Spleen (tissue), 11 donors: ENCODE measurements at regions not wholly inside any gene's neighbourhood (a gene's known extent, or its start where the extent isn't known, plus 50 kb on each side); places are given as distances from the start of the nearest gene placed in this dataset.

Source experiments
- DNase-seq: peaks from one replicate; pipeline ENCODE4 v3.0.0-alpha.2; 2020
- H3K27ac ChIP-seq, 8 donors: fragments of 200-600 bp; sonication (generic) in 7 of 8; 1 replicate in 4 of 8; 2 replicates in 4 of 8; pipeline versions ENCODE4 v1.5.0 to v1.8.0; 2016 to 2021; ENCODE audit warnings: inconsistent platforms in 4 of 8, mild to moderate bottlenecking in 4 of 8, moderate library complexity in 1 of 8
- H3K27me3 ChIP-seq, 7 donors: fragments of 200-600 bp; sonication (generic) in 6 of 7; replicated peaks in 1 of 7; 1 replicate in 4 of 7; 2 replicates in 3 of 7; pipeline versions ENCODE4 v1.5.0 to v1.8.0; 2016 to 2021; ENCODE audit warnings: inconsistent platforms in 3 of 7, mild to moderate bottlenecking in 1 of 7
- H3K36me3 ChIP-seq, 6 donors: fragments of 200-600 bp; sonication (generic) in 5 of 6; 1 replicate in 4 of 6; 2 replicates in 2 of 6; pipeline versions ENCODE4 v1.5.0 to v1.8.0; 2016 to 2021; ENCODE audit warnings: inconsistent platforms in 2 of 6
- H3K4me1 ChIP-seq, 6 donors: fragments of 200-600 bp; sonication (generic) in 5 of 6; 1 replicate in 3 of 6; 2 replicates in 3 of 6; pipeline versions ENCODE4 v1.5.0 to v1.8.0; 2016 to 2021; ENCODE audit warnings: inconsistent platforms in 3 of 6
- H3K4me3 ChIP-seq, 8 donors: fragments of 200-600 bp; sonication (generic) in 7 of 8; 1 replicate in 4 of 8; 2 replicates in 4 of 8; pipeline versions ENCODE4 v1.5.0 to v1.8.0; 2016 to 2021; ENCODE audit warnings: inconsistent platforms in 4 of 8, mild to moderate bottlenecking in 4 of 8, moderate library complexity in 2 of 8
- H3K9me3 ChIP-seq, 8 donors: fragments of 200-600 bp; sonication (generic) in 7 of 8; 1 replicate in 4 of 8; 2 replicates in 4 of 8; pipeline versions ENCODE4 v1.5.0 to v1.8.0; 2016 to 2021; ENCODE audit warnings: inconsistent platforms in 4 of 8
- POLR2A ChIP-seq, 3 donors: fragments of 450-650 bp; IDR thresholded peaks; one replicate each; pipeline ENCODE4 v1.5.1; 2017; ENCODE audit warnings: antibody characterized with exemption in 3 of 3, mild to moderate bottlenecking in 1 of 3
- POLR2AphosphoS5 ChIP-seq, 3 donors: sonication (generic); formaldehyde crosslinking; IDR thresholded peaks; one replicate each; pipeline ENCODE4 v1.5.1; 2017; ENCODE audit warnings: antibody characterized with exemption in 3 of 3
- WGBS, 5 donors: extraction: QIAGEN DNeasy Blood & Tissue Kit in 3 of 5; methylation state at CpG; one replicate each; pipeline versions ENCODE4 v1.1.5 to v1.1.7; 2013 to 2018; 5-methylcytosine and 5-hydroxymethylcytosine counted together
- intact Hi-C: fragments of 100-400 bp; cut with DNase I; formaldehyde crosslinking; loops from one replicate; pipeline ENCODE4 v1.15.0; 2023; ENCODE audit warnings: low total_unique reads
- TF ChIP-seq, protein P1 (sequence below), 11 experiments: fragments of 200-600 bp in 7 of 11; fragments of 450-650 bp in 4 of 11; sonication (generic) in 4 of 11; IDR thresholded peaks in 8 of 11; conservative IDR thresholded peaks in 3 of 11; 1 replicate in 7 of 11; 2 replicates in 4 of 11; pipeline versions ENCODE4 v1.4.0 to v1.8.0; 2016 to 2021; ENCODE audit warnings: antibody characterized with exemption in 11 of 11, inconsistent platforms in 4 of 11, mild to moderate bottlenecking in 1 of 11
- donor health status: healthy with polysubstance abuse.
- donor health status: DM: no; HTN: no; CAD: no; lungs with moderate emphysema.
- donor health status: DM: no; HTN: no; CAD: no.
- donor health status: Bipolar disorder and iron deficiency.
- donor health status: healthy.
- donor health status: DM: no; HTN: no; CAD: no.
- donor health status: DM: yes; HTN: yes; CAD: no.

DNA sequence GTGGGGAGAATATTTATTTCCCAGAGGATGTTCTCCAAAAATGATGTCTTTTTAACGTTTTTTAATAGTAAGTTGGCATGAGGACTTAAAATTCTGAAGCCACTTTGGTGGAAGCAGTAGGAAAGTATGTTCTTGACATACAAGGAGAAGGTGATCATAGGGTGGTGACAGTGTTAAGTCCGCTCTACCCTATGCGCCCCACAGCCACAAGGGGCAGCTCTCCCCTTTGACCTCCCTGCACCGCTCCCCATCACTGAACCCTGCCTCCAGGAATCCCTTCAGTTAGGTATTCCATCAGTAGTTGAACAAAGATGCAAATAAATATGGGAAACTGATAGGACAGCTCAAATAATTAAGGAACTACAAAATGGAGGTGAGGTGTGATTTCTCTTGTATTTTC lies 111.4 kb downstream of the PLEKHG1 start:
- no peaks in the 10 kb centered on the region for H3K9me3 ChIP-seq
- intact Hi-C loops, result no loop called here
- peaks cover 17 to 78% (median 51%) of the 10 kb centered on the region in 6 donors for H3K4me1 ChIP-seq
- no peaks in the 10 kb centered on the region for H3K27me3 ChIP-seq
- no peak for DNase-seq
- WGBS, 5 donors, result 84 to 96% (median 90%) methylated on average over 4 of the region's 4 CpGs
- H3K4me3 ChIP-seq, result no peak overlapping the region
- no peak overlapping the region for H3K27ac ChIP-seq
- TF ChIP-seq POLR2A (IDR thresholded peaks at IDR 0.05) (no peak), POLR2AphosphoS5 (IDR thresholded peaks at IDR 0.05) (no peak)
- TF ChIP-seq, protein P1, sequence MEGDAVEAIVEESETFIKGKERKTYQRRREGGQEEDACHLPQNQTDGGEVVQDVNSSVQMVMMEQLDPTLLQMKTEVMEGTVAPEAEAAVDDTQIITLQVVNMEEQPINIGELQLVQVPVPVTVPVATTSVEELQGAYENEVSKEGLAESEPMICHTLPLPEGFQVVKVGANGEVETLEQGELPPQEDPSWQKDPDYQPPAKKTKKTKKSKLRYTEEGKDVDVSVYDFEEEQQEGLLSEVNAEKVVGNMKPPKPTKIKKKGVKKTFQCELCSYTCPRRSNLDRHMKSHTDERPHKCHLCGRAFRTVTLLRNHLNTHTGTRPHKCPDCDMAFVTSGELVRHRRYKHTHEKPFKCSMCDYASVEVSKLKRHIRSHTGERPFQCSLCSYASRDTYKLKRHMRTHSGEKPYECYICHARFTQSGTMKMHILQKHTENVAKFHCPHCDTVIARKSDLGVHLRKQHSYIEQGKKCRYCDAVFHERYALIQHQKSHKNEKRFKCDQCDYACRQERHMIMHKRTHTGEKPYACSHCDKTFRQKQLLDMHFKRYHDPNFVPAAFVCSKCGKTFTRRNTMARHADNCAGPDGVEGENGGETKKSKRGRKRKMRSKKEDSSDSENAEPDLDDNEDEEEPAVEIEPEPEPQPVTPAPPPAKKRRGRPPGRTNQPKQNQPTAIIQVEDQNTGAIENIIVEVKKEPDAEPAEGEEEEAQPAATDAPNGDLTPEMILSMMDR (IDR thresholded peaks at IDR 0.05 in 8 of 11, conservative IDR thresholded peaks at IDR 0.05 in 3 of 11), result no peak
- peaks cover 0 to 15% (median 2%) of the 10 kb centered on the region in 6 donors for H3K36me3 ChIP-seq

DNA sequence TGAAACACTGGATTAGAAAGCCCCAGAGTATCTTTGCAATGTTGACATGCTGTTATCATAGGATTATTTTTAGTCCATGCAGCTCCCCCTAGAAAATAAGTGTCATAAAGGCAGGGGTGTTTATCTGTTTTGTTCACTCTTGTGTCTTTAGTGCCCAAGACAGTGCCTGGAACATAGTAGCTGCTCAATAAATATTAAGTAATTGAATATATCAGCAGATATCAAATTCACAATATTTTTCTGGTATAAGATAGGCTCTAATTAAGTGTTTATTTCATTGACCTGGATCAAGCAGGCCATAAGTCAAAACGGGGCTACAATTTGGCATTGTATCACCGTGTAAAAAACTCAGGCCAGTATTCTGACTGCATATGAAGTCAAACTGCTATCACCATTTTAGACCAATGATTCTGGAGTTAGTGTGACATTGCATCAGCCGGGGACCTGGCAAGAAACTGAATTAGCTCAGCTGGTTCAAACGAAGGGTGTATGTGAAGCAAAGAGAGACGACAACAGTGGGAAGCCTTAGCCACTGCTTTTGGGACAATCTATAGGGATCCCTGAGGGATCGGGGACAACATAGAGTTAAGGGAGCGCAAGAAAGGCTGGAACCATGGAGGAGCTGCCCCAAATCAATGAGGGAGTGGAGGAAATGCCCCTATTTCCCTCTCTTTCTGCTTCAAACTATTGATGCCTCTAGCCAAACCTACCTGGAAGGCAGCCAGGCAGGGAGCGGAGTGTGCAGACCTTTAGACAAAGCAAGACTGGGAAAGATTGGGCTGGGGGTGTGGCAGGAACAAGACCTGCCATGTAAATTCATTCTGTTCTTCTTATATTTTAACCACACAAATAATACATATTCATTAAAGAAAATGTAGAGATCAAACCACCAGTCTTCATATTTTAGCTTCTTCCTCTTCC lies 112.2 kb downstream of the PLEKHG1 start:
- no peak for DNase-seq
- intact Hi-C loops, result no loop called here
- Histone ChIP-seq H3K9me3 (no peaks in the 10 kb centered on the region), H3K27me3 (no peaks in the 10 kb centered on the region), H3K4me3 (no peak overlapping the region), H3K36me3 (peaks cover 0 to 15% (median 2%) of the 10 kb centered on the region in 6 donors), H3K4me1 (peaks cover 10 to 82% (median 53%) of the 10 kb centered on the region in 6 donors), H3K27ac (peak overlapping the region in 1 of 8 donors; percentile 2)
- TF ChIP-seq POLR2AphosphoS5 (IDR thresholded peaks at IDR 0.05), result no peak
- 83 to 93% (median 84%) methylated on average over 8 of the region's 8 CpGs for WGBS, 5 donors

DNA sequence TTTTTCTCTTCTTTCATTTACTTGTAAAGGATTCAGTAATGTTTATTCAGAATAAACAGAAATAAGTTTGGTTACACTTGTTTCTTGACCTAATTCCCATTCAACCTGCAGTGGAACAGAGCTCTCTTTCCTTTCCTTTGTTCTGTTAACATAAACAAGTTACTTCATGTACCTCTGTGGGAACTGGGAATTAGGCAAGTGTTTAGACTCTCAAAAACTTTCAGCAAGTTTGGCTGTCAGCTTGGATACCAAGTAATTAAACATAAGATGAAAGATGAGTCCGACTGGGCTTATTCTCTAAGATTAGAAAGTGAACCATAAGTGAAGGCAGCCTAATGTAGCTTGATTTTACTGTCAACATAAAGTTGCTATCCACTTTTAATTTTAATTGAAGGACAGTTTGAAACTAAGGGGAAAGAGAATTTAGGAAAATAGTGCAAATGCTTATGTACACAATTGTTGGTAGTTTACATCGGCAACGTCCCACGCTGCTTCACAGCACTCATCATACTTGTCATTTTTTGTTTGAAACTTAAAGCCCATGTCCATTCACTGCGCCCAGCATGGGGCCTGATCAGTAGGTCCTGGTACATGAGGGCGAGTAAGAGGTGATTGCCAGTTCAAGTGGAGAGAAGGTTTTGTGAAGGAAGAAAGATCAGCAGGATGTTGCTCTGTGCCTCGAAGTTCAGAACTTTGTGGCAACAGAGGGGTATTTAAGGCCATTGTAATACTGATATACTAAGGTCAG lies 113.0 kb downstream of the PLEKHG1 start:
- intact Hi-C loops, result no loop called here
- no peak for DNase-seq
- Histone ChIP-seq H3K4me1 (peaks cover 10 to 74% (median 52%) of the 10 kb centered on the region in 6 donors), H3K4me3 (no peak overlapping the region), H3K9me3 (no peaks in the 10 kb centered on the region), H3K36me3 (peaks cover 0 to 15% (median 2%) of the 10 kb centered on the region in 6 donors), H3K27me3 (no peaks in the 10 kb centered on the region), H3K27ac (peak overlapping the region in 1 of 8 donors; percentile 4)
- TF ChIP-seq POLR2AphosphoS5 (IDR thresholded peaks at IDR 0.05) (no peak), POLR2A (IDR thresholded peaks at IDR 0.05) (no peak)
- TF ChIP-seq, protein P1 (IDR thresholded peaks at IDR 0.05 in 8 of 11, conservative IDR thresholded peaks at IDR 0.05 in 3 of 11), result no peak
- WGBS, 5 donors, result 78 to 85% (median 85%) methylated on average over 7 of the region's 7 CpGs

DNA sequence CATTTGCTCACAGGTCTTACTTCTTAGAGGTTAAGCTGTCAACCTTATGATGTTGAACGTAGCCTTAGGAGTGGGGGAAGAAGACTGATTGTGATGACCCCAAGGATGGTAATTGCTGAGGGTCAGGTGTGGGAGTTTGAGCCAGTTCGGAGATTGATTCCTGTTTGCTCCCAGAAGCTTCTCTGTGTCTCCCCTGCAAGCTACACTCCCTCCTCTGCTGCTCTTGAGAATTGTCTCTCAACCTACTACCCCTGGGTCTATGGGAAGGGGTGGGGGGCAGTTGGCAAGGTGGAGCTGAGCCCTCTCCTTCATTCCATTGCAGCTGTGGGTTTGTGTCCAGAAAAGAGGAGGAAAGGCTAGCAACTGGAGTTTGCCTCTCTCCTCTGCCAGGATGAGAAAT lies 113.8 kb downstream of the PLEKHG1 start:
- H3K36me3 ChIP-seq, result peaks cover 0 to 15% (median 2%) of the 10 kb centered on the region in 6 donors
- H3K4me1 ChIP-seq, result peaks cover 7 to 74% (median 50%) of the 10 kb centered on the region in 6 donors
- no peaks in the 10 kb centered on the region for H3K27me3 ChIP-seq
- no peaks in the 10 kb centered on the region for H3K9me3 ChIP-seq
- no peak overlapping the region for H3K4me3 ChIP-seq
- DNase-seq, result no peak
- TF ChIP-seq POLR2A (IDR thresholded peaks at IDR 0.05), result no peak
- TF ChIP-seq POLR2AphosphoS5 (IDR thresholded peaks at IDR 0.05), result no peak
- TF ChIP-seq, protein P1 (IDR thresholded peaks at IDR 0.05 in 8 of 11, conservative IDR thresholded peaks at IDR 0.05 in 3 of 11), result no peak
- intact Hi-C loops, result no loop called here
- WGBS, 5 donors, result 64 to 86% (median 82%) methylated on average over 2 of the region's 2 CpGs
- peak overlapping the region in 1 of 8 donors; percentile 4 for H3K27ac ChIP-seq
